ENCODE measurements at regions not wholly inside any gene's neighbourhood (a gene's known extent, or its start where the extent isn't known, plus 50 kb on each side); places are given as distances from the start of the nearest gene placed in this dataset.

GRCh38 chr13:68417801-68418200 is 1187.7 kb upstream of the PCDH9 start:
- no peak overlapping the region for H3K4me3 Mint-ChIP-seq
- H3K4me1 Mint-ChIP-seq: no peaks in the 10 kb centered on the region
- H3K9me3 Mint-ChIP-seq: peaks cover 9% of the 10 kb centered on the region
- no peak overlapping the region for H3K27ac Mint-ChIP-seq
- no peaks in the 10 kb centered on the region for H3K27me3 Mint-ChIP-seq (ENCODE audit: low read depth)
- no peak for TF ChIP-seq CTCF (IDR thresholded peaks at IDR 0.05; ENCODE audit: unreplicated experiment in 3 of 3)
- H3K36me3 Mint-ChIP-seq (ENCODE audit: low read depth): no peaks in the 10 kb centered on the region

- no peaks in the 10 kb centered on the region for H3K4me1 Mint-ChIP-seq
- no peaks in the 10 kb centered on the region for H3K27me3 Mint-ChIP-seq (ENCODE audit: low read depth)
- H3K27ac Mint-ChIP-seq: no peak overlapping the region
- no peak overlapping the region for H3K4me3 Mint-ChIP-seq
- peaks cover 7% of the 10 kb centered on the region for H3K9me3 Mint-ChIP-seq
- TF ChIP-seq CTCF (IDR thresholded peaks at IDR 0.05; ENCODE audit: unreplicated experiment in 3 of 3): no peak
- H3K36me3 Mint-ChIP-seq (ENCODE audit: low read depth): no peaks in the 10 kb centered on the region
Observed at GRCh38 chr13:68410007-68410406, 1179.9 kb upstream of the PCDH9 start.

GRCh38 chr13:68390987-68391386 is 1160.9 kb upstream of the PCDH9 start:
- Mint-ChIP-seq H3K9me3 (no peaks in the 10 kb centered on the region), H3K36me3 (ENCODE audit: low read depth) (no peaks in the 10 kb centered on the region), H3K27ac (no peak overlapping the region)

DNA sequence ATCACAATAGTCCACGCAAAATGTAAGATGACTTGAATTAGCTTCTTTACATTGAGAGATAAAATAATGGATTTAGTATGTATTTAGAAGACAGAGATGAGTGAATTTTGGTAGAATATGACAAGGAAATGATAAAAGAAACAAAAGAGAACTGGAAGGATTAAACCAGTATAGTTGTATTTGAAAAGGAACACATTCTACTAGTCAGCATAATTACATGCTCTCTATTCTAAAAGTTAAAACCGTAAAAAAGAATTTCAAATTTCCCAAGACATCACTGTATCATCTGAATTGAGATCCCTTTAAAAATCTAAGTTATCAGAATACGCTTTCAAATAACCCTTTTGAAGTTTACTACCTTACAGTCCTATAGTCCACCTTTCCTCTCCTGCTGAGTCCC is 1156.7 kb upstream of the PCDH9 start:
- Mint-ChIP-seq H3K27ac (no peak overlapping the region), H3K4me1 (no peaks in the 10 kb centered on the region), H3K9me3 (no peaks in the 10 kb centered on the region), H3K4me3 (no peak overlapping the region), H3K27me3 (ENCODE audit: low read depth) (no peaks in the 10 kb centered on the region), H3K36me3 (ENCODE audit: low read depth) (no peaks in the 10 kb centered on the region)
- TF ChIP-seq CTCF (IDR thresholded peaks at IDR 0.05; ENCODE audit: unreplicated experiment in 3 of 3): no peak

More at GRCh38 chr13:68390987-68391386, 1160.9 kb upstream of the PCDH9 start:
- no peak for TF ChIP-seq CTCF (IDR thresholded peaks at IDR 0.05; ENCODE audit: unreplicated experiment in 3 of 3)
- Mint-ChIP-seq H3K4me3 (no peak overlapping the region), H3K27me3 (ENCODE audit: low read depth) (no peaks in the 10 kb centered on the region), H3K4me1 (no peaks in the 10 kb centered on the region)

- Mint-ChIP-seq H3K27me3 (ENCODE audit: low read depth) (no peaks in the 10 kb centered on the region), H3K9me3 (no peaks in the 10 kb centered on the region), H3K36me3 (ENCODE audit: low read depth) (no peaks in the 10 kb centered on the region), H3K4me1 (no peaks in the 10 kb centered on the region), H3K4me3 (no peak overlapping the region), H3K27ac (no peak overlapping the region)
- TF ChIP-seq CTCF (IDR thresholded peaks at IDR 0.05; ENCODE audit: unreplicated experiment in 3 of 3): no peak
Observed at GRCh38 chr13:68380041-68380973, 1150.2 kb upstream of the PCDH9 start.

- Mint-ChIP-seq H3K36me3 (ENCODE audit: low read depth) (no peaks in the 10 kb centered on the region), H3K27ac (no peak overlapping the region), H3K4me3 (no peak overlapping the region), H3K4me1 (no peaks in the 10 kb centered on the region), H3K9me3 (no peaks in the 10 kb centered on the region), H3K27me3 (ENCODE audit: low read depth) (no peaks in the 10 kb centered on the region)
- no peak for TF ChIP-seq CTCF (IDR thresholded peaks at IDR 0.05; ENCODE audit: unreplicated experiment in 3 of 3)
Observed at GRCh38 chr13:68378294-68378693, 1148.2 kb upstream of the PCDH9 start.

All from nephron (organoid).